HG03196 (cell line): ENCODE measurements at regions not wholly inside any gene's neighbourhood (a gene's known extent, or its start where the extent isn't known, plus 50 kb on each side); places are given as distances from the start of the nearest gene placed in this dataset.

Experiments
- ATAC-seq: cut with Tn5 transposase; IDR thresholded peaks from one replicate; pipeline ENCODE4 v1.9.1; 2021; ENCODE audit not compliant: unreplicated experiment

DNA sequence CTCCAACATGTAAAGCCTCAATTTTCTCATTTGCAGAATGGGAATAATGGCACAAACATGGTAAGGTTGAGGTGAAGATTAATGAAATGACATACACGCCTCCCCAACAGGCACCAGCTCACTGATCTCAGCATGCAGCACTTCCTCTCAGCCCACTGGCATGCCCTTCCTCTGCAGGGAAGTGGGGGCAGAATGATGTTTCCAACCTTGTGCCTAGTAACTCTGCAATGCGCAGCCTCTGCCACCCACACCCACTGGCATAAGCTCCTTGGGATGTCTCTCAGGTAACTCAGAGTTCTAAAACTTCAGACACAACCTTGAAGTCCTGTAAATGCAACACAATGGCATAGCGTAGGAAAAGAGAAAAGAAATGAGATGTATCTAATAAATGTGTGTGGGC is 540.7 kb downstream of the HTR7 start:
- no peak for ATAC-seq

- ATAC-seq, result no peak
Measured at GRCh38 chr10:90318659-90319058, 539.2 kb downstream of the HTR7 start.

DNA sequence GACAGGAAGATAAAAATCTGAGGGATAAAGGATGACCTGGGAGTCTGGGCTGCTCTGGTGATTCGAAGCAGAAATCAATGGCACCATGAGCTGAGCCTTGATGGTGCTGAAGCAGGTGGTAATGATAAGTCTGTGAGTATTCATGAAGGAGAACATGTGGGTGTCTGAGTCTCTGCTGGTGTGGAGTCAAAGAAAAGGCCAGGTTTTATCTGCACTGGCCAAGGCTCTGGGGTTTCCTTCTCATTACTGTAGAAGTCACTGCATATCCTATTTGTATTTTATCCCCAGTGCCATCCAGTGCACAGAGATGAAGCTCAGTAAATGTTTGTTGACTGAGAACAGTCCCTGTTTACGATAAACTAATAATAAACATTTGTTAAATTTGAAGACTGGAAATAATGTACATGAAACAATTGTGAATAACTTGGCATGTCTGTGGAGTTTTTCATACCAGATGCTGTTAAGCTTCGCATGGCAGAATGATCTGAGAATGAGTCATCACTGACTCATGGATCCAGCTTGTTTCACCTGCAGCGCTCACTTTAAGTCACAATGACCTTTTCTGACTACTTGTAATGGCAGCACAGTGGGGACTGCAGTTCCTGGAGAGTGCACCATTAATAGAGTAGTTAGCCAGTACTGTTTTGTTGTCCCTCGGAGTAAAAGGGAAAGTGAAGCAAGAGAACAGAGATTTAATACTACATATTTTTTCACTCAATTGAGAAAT is 538.5 kb downstream of the HTR7 start:
- ATAC-seq, result peak; percentile 94

- no peak for ATAC-seq
Measured at GRCh38 chr10:90321132-90321816, 536.6 kb downstream of the HTR7 start.

- ATAC-seq, result no peak
Measured at GRCh38 chr10:90326498-90327267, 531.2 kb downstream of the HTR7 start.

GRCh38 chr10:90327611-90328010 is 530.2 kb downstream of the HTR7 start:
- no peak for ATAC-seq

- ATAC-seq, result no peak
Measured at GRCh38 chr10:90328459-90328858, 529.4 kb downstream of the HTR7 start.

GRCh38 chr10:90328896-90329295 is 528.9 kb downstream of the HTR7 start:
- no peak for ATAC-seq

DNA sequence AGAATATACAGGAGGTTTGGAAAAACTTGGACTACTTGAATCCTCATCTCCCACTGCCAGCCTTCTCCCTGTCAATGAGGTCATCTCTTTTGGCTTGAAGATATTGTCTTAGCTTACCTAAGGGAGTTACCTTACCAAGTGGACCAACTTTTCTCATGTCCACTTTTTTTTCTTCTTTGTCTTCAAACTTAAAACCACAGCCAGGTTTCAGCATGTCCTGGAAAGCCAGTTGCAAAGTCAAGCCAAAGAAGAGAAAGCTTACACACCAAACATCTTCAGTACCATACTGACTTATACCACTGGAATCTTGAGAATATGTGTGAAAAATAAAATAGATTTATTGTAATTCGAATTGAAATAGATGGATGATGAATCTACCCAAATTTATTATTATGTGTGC is 520.5 kb downstream of the HTR7 start:
- ATAC-seq, result no peak

DNA sequence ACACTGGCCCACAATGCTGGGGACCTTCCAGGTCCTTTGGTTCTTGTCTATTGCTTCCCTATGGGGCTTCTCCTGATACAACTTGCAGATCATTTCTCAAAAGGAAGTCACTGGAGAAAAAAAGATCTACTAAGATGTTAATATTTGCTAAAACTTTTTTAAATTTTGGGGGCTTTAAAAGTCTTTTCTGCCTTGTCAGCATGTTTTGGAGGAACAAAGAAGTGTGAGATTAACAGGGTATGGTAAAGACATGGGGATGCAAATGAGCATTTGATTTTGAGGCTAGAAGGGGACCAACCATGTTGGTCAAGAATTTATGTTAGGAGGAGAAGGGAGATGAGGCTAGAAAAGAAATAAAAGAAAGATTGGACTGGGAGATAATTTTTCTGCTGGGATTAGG is 515.4 kb downstream of the HTR7 start:
- ATAC-seq, result no peak

DNA sequence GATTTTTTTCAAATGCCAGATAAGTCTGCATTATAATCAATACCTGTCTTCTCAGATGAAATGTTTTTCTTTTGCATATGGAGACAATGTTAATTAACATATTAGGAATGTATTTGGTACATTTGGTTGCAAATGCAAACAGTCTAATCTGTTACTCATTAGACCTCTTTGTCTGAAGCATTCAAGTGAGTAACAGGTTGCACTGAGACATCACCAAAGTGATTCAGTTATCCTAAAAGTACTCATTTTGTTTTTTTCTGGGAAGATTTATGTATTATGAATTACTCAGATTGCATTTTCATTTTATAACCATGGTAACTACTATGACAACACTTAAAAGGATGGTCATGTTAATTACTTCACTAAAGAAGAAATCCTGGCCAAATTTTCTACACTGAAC is 513.6 kb downstream of the HTR7 start:
- no peak for ATAC-seq

GRCh38 chr10:90347239-90347638 is 510.6 kb downstream of the HTR7 start:
- ATAC-seq, result no peak

DNA sequence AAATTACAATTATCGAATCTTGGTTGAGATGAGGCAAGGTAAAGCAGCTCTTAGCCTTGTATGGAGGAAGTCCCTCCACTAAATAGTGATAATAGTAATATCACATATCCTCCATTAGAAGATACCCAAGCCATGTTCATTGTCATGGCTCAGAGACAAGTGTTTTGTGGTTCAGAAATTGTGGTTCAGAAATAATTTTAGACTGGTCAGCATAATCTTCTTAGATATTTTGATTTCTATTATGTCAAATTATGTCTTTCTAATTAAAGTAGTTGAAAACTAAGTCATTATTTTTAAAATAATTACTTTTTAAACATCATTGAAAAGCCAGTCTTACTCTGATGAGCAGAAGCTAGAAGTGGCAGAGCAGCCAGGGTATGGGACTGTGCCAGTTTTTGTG is 507.7 kb downstream of the HTR7 start:
- no peak for ATAC-seq

GRCh38 chr10:90352288-90352687 is 505.6 kb downstream of the HTR7 start:
- no peak for ATAC-seq

- ATAC-seq, result no peak
Measured at GRCh38 chr10:90354914-90355313, 502.9 kb downstream of the HTR7 start.

DNA sequence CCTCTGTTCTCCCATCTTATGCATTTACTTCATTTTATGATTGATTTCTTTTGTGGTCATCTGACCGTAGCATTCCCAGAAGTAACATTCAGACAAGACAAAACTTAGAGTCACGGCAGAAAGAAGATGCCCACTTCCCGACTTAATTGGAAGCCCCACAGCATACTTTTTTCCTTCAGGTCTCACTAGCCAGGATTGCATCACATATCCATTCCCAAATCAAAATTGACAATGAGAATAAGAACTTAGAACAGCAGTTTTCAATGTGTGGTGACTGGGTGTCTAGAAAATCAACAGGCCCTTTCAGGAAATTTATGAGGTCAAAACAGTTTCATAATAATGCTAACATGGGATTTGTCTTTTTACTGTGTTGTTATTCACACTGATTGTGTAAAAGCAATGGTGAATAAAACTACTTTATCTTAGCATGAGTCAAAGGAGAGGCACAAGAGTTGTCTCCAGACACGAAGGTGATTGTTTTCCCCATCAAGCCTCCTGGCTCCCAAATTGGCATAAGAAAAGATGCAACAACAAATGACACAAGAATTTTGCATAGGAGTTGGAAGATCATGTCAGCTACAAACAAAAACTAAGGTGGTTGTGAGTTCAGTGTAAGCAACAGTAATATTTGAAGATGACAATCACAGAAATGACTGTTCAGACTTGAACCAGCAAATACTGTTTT is 493.9 kb downstream of the HTR7 start:
- ATAC-seq, result no peak

DNA sequence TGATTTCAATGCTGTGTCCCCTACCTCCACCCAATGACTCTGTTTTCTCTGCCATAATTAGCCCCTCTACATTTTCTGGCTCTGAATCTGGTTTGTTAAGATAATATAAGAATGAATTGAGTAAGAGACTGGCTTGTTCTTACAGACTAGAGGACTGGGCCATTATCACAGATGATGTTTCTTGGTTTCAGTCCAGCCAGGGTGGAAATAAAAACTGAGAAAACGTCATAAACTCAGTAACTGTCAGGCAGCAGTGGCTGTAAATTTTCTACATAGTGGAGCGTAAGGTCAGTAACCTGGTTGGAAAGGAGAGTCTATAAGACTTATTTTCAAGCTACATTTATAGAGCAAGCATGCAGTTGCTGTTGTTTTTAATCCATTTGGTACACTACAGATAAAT is 485.4 kb downstream of the HTR7 start:
- ATAC-seq, result no peak

DNA sequence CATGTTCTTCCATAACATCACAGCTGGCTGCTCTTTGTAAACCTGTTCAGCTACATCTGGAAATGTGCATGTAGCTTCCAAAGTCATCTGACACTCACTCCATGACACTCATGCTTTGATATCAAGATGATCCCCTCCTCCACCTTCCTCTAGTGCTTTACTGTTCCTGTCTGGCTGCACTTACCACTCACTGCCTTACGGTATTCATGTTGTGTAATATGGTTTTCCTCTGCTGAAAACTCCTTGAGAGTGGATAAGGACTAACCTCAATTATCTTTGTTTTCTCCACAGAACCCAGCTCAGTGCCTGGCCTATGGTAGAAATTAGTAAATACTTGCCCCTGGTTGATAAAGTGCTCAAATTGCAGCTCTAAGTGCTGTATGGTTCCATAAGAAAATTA is 483.9 kb downstream of the HTR7 start:
- ATAC-seq, result no peak

DNA sequence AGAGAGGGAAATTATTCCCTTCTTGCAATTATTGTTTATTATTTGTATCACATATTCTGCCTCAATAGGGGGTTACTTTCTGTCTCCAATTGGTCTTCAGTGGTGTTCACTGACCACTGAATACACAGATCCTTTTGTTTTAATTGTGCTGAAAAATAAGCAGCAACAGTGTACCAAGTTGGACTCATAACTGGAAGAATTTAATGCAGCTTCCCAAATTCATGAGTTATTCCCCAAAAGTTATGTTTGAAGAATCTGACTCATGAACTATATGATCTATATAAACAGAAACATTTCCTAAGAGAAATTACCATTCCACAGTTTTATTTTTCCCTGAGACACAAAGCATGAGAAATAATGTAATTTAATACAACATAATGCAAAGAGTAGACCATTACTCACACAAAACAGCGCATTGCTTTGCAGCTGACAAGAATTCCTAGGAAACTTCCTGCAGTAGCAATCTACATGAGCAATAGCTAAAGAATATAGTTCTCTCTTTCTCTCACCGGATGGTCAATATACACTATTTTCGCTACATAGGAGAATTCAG is 479.2 kb downstream of the HTR7 start:
- ATAC-seq, result no peak

GRCh38 chr10:90381468-90381867 is 476.4 kb downstream of the HTR7 start:
- no peak for ATAC-seq

DNA sequence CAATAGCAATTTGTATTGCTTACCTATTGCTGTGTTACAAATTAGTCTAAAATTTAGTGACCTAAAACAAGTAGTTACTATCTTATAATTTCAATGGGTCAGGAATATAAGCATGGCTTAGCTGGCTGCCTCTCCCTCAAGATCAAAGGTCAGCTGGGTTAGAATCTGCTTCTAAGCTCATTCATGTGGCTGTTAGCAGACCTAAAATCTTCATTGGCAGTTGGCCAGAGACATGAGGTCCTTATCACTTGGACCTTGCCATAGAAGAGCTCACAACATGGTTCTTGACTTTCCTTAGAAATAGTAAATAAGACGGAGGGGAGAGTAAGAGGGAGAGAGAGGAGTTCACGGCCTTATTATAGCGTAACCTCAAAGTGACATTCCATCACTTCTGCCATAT is 468.0 kb downstream of the HTR7 start:
- ATAC-seq, result no peak
